Body of pancreas (tissue), 4 donors: ENCODE measurements at regions not wholly inside any gene's neighbourhood (a gene's known extent, or its start where the extent isn't known, plus 50 kb on each side); places are given as distances from the start of the nearest gene placed in this dataset.

Experiments
- CTCF ChIP-seq, 7 experiments: fragments of 450-650 bp in 4 of 7; fragments of 200-600 bp in 3 of 7; sonication (generic) in 3 of 7; IDR thresholded peaks; one replicate each; pipeline ENCODE4 v1.5.1; 2016 to 2019; ENCODE audit warnings: antibody characterized with exemption in 7 of 7
- POLR2A ChIP-seq, 3 donors: fragments of 450-650 bp; IDR thresholded peaks; one replicate each; pipeline ENCODE4 v1.6.1; 2016; ENCODE audit warnings: antibody characterized with exemption in 3 of 3, mild to moderate bottlenecking in 2 of 3

GRCh38 chr16:72428681-72429376 is 256.9 kb upstream of the PMFBP1 start:
- TF ChIP-seq CTCF (IDR thresholded peaks at IDR 0.05) = no peak
- no peak for TF ChIP-seq POLR2A (IDR thresholded peaks at IDR 0.05)
